ENCODE measurements at regions not wholly inside any gene's neighbourhood (a gene's known extent, or its start where the extent isn't known, plus 50 kb on each side); places are given as distances from the start of the nearest gene placed in this dataset.
A peak's percentile ranks its signal among the peaks of the same experiment; 100 is the strongest.
"Not testable (repeated sequence)": the region's sequence is repeated elsewhere in the genome, so short reads cannot be mapped to it uniquely, and the experiment has no call there.

DNA sequence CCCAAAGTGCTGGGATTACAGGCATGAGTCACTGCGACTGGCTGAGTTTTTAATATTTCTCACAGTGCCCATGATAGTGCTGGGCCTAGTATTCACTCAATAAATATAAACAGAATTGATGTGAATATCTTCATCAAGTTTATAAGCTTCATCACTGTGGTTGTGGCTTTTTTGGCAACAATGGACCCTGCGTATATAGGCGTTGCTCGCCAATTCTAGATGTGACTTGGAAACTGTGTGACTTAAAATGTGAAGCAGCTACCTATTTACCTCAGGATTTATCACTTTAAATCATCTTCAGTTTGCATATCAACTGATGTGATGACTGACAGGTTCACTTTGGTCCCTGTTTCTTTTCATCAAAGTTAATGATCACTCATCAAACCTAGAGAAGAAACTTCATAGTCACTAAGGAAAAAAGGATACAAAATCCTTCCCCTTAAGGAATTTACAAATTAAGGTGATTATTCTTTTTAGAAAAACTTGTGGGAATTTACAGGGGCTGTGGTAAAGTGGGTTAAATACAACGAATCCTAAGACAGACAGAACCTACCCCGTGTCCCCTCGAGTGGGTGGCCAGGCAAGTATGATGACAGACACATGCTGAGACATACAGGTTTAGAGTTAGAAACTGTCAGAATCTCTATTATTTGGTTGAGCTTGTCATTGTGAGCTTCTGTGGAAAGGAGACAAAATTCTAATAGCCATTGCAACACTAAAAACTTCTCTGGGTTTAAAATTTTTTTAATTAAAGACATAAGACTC lies 101.3 kb downstream of the AKAP11 start:
- no peak for DNase-seq (ENCODE audit: low read depth)

DNA sequence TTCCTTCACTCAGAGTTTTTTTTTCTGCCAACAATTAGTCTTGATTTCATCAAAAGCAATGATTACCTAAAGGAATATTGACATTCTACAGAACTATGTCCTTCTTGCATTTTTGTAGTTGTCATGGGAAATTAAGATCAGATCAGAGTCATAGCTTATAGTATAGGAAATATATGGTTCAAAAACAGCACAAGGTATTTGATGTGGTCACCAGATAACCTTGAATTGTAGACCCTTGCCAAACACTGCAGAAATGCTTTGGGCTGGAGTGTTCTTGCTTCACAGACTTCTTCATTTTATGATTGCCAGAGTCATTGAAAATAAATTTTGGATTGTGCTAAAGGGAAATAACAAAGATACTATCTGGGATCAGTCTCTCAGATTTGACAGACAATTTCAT lies 103.7 kb downstream of the AKAP11 start:
- no peak for DNase-seq (ENCODE audit: low read depth)

DNA sequence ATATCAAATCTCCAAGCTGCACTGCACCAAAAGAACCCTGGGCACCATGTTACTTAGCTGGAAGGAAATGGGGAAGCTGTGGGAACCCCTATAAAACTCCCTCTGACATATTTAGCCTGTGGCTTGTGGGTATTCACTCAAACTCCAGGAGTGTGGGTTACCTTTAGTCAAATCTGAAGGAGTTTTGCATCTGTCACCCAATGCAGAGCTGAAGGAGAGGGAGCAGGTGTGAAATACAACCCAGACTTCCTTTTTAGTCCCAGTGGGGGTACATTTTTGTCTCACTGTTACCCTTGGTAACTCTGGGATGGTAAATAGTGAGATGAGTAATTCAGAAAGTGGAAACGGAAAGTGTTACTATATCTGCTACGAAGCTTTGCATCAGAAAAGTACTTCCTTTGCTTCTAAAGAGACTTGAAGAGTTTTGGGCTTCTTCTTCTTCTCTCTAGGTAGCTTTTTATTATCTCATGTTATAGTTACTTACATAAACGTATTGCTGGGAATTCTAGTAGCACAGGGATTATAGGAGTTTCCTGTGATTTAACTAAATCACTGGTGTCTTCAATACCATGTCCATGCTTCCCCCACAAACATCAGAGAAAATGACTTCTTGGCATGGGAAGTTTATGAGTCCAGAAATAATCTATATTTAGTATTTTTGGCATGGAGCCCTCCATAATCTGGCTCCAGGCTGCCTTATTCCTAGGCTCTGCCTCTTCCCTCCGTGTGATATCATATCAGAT lies 105.9 kb downstream of the AKAP11 start:
- DNase-seq (ENCODE audit: low read depth), result peak; percentile 29

DNA sequence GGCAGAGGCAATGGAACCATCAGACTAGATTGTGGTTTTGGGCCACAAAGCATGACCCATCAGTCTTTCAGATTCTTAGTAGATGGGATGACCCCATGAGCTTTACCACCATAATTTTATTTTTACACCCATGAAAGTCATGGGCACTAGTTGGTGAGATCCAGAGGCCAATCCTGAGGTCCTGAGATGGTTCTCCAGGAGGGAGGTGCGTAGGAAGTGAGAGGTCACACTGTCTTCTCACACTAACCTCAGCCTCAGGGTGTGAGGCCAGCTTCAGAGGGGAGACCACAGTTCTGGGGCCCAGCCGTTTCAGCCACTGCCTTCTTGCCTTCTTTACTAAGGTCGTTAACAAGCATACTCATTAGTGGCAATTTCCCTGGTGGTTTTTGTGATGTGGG lies 106.4 kb downstream of the AKAP11 start:
- no peak for DNase-seq (ENCODE audit: low read depth)

DNA sequence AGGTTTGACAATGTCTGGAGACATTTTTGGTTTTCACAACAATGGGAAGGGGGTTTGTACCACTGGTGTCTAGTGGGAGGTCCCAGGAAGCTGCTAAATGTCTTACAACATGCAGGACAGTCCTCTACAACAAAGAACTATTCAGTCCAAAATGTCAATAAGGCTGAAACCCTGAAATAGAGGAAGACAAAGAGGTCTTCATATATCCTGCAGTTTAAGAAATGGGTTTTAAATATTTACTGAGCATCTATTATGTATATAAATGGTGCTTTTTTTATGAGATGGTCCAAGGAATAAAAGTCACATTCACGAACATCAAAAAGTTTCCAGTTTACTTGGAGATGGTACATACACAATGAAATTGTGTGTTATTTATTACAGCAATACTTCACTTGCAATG lies 107.3 kb downstream of the AKAP11 start:
- DNase-seq (ENCODE audit: low read depth), result no peak

DNA sequence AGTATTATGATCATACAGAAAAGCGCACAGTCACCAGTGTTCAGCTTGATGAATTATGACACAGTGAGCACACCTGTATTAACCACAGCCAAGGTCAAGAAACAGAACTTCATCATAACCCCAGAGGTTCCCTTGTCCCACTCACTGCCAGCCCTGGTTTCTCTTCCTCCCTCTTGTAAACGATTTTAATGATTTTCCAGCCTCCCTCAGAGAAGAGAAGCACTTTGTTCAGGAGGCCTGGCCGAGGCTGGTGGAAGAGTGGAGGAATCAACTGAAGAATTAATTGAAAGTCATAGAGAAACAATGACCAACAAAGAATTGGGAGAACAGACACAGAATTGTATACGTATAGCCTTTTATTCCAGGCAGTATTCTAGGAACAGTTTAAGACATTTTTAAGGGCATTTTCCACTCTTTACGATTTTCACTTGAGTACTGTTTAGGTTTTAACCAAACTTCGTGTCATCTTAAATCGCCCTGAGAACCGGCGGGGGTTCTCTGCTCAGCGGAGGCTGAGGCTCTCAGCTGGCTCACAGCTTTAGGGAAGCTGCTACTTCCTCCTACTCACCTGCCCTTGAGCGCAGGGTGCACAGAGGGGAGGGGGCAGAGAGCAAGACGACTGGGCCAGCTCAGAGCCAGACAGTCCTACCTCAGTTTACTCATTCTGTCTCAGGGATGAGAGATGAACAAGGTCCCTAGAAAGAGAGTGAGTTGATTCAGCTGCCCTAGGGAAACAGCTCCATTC lies 108.6 kb downstream of the AKAP11 start:
- DNase-seq (ENCODE audit: low read depth), result no peak

DNA sequence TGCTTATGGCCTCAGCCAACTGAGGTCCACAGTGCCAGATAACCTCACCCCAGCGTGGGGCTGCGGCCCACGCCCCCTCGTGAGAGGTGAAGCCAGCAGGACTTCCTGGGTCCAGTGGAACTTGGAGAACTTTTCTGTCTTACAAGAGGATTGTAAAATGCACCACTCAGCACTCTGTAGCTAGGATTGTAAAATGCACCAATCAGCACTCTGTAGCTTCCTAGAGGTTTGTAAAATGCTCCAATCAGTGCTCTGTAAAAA lies 109.1 kb downstream of the AKAP11 start:
- DNase-seq (ENCODE audit: low read depth), result no peak

DNA sequence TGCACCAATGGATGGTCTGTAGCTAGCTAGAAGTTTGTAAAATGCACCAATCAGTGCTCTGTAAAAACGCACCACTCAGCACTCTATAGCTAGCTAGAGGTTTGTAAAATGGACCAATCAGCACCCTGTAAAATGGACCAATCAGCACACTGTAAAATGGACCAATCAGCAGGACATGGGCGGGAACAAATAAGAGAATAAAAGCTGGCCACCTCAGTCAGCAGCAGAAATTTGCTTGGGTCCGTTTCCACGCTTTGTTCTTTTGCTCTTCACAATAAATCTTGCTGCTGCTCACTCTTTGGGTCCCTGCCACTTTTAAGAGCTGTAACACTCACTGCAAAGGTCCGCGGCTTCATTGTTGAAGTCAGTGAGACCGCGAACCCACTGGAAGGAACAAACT lies 109.5 kb downstream of the AKAP11 start:
- DNase-seq (ENCODE audit: low read depth), result not testable (repeated sequence)

DNA sequence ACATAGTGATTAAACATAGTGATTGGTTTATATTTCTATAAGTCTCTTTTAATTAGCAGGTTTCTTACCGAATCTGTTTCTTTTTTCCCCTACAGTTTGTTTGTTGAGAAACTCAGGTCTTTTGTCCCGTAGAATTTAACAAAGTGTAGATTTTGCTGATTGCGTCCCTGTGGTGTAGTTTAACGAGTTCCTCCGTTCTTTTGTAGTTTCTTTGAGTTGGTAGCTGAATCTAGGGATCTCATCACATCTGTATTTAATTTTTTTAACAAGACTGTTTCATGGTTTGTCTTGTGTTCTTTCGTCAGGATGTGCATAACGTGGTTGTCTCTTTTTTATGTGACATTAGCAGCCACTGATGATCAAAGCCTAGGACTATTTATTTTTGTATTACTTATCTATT lies 111.1 kb downstream of the AKAP11 start:
- no peak for DNase-seq (ENCODE audit: low read depth)

DNA sequence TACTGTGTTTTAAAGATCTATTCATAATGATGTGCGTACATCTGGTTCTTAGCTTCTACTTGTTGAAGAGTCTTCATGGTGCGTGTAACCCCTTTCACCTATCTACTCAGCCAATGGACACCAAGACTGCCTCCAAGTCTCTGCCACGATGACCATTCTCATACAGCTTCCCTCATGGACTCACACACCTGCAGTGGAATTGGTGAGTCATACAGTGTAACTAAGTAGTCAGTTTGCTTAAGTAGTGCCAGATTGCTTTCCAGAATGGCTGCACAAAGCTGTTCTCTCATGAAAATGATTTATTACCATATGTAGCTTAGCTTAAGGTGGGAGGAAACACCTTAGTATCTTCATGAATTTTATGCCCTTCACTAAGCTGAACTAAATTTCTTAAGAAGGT lies 112.3 kb downstream of the AKAP11 start:
- DNase-seq (ENCODE audit: low read depth), result no peak

DNA sequence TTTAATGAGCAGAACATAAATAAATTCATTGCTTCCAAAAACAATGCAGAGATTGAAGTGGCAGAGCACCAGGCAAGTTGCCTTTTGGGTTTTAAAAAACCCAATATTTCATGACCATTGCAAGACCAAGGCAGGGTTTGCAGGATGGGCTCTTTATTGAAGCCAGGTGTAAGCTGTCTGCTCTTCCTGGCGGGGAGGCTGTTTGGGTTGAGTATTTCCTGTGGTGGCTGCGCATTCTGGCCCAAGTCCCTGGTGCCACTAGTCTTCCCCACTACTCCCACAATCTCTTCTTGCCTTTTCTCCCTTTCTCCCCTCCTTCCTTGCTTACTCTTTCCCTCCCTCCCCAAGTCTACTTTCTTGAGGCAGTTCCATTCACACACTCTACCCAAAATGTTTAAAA lies 116.4 kb downstream of the AKAP11 start:
- no peak for DNase-seq (ENCODE audit: low read depth)

DNA sequence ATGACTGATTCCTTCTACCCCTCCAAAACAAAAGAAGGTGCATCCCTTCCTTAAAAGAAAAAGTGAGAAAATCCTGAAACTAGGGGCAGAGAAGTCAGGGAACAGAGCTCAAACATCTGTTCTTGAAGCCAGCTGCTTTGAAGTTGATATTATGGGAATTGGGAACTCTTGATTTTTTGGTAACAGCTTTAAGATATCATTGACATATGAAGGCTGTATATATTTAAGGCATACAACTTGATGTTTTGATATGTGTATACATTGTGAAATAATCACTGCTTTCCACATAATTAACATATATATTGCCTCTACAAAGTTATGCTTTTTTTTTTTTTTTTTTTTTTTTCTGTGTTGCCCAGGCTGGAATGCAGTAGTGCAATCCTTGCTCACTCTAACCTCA lies 117.1 kb downstream of the AKAP11 start:
- no peak for DNase-seq (ENCODE audit: low read depth)

DNA sequence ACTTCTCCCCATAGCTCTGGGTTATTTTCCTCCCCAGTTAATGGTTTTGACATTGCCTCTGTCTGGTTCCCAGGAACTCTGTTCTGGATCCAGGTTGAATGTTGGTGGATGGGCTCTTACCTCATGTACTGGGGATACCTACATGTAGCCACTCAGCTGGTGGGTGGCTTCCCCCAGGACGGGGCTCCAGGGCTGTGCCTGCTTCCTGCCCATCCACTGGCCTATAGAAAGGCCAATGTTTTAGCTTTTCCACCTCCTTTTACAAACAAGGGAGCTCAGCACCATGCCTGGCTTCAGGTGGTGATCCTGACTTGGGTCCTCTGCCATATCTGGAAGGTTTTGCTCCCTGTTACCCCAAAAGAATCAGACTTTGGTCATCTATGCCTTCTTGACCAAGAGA lies 120.2 kb downstream of the AKAP11 start:
- no peak for DNase-seq (ENCODE audit: low read depth)

DNA sequence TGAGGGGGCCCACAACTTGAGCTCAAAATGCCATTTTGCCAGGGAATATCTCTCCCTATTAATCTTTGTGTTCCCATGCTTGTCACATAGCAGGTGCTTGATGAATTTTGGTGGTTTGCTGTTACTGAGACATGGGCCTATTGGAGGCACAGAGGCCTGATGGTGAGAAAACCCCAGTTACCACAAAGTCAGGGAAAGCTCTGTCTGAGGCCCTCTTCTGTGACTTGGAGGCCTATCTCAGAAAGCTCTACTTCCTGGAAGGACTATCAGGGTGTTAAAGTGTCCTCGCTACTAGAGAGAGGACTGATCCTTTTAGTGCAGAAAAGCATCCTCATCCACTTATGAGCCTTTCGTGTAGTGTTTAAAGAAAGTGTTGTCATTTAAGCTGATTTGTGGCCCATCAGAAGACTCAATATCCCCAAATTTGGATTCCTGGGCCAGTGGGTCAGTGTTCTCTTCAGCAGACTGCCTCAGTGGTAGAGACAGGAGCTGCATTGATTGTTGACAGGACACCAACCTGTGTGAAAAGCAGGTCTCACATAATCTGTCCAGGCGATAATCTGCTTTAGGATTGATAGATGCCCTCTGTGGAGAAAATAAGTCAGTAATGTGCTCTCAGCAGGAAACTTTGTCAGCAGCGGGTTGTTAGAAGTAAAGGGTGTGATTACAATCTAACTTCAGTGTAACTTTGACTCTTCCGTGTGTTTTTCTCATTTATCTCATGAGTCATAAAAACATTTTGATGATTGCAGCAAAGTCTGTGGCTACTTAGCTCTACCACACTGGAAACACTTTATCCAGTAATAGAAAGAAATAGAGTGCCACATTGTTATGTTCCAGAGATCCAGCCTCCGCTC lies 121.0 kb downstream of the AKAP11 start:
- peak; percentile 45 for DNase-seq (ENCODE audit: low read depth)

DNA sequence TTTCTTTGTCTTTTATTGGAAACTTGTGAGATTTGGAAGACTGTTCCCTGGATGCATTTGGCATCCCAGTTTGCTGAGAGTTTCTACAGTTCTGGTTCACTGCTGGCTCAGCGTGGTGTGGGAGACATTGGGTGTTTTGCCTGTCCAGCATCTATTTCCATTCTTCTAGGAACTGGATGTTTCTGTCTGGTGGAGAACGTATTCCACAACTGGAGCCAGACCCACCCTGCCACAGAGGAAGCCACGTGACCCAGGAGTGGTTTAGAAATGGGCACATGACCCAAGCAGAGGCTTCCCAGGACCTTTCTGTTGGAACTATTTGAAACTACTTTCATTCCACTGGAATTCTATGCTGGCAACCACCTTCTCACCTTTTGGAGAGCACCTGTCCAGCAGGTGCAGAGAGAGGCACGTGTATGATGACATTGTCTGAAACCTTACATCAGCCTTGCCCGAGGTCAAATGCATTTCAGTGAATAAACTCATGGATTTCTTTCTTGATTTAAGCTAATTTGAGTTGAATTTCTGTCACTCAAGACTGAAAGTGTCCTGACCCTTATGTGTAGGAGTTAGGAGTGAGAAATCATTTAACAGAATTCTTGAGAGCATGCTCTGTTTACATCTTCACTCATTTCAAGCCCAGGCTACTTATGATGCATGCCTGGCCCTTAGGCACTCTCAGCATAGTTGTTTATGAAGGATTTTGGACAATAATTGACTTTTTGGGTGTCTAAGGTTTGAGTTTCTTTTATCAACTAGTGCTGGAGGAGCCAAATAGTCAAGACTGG lies 121.8 kb downstream of the AKAP11 start:
- DNase-seq (ENCODE audit: low read depth), result no peak

DNA sequence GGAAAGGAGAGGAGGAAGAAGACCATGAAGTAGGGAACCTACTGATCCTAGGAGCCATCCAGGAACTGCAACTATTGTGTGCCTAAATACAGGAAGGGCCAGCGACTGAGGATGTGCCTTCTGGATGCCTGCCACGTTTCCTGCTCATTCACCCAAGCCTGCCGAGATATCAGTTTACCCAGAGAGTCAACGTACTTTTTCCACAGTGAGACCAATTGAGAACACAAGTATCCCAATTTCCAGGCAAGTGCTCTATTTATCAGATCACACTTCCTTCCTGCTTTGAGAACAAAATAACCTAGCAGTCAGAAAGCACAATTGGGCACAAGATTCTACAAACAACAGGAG lies 122.4 kb downstream of the AKAP11 start:
- DNase-seq (ENCODE audit: low read depth), result no peak

DNA sequence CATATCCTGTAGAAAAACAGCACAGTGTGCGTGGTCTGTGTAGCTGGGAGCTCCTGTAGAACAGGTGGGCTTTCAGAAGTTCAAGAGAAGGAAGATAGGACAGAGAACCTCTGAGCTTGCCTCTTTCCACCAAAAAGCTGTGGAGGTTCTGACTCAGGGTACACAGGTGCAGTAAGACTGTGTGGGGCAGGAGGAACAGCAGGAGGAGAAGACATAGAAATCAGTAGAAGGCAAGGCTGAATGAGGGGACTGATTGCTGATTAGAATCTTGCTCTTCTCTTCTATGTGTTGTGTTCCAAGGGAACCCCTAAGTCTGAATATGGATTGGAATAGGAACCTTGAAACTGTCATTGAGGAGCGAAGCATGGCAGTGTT lies 122.7 kb downstream of the AKAP11 start:
- DNase-seq (ENCODE audit: low read depth), result peak; percentile 32

DNA sequence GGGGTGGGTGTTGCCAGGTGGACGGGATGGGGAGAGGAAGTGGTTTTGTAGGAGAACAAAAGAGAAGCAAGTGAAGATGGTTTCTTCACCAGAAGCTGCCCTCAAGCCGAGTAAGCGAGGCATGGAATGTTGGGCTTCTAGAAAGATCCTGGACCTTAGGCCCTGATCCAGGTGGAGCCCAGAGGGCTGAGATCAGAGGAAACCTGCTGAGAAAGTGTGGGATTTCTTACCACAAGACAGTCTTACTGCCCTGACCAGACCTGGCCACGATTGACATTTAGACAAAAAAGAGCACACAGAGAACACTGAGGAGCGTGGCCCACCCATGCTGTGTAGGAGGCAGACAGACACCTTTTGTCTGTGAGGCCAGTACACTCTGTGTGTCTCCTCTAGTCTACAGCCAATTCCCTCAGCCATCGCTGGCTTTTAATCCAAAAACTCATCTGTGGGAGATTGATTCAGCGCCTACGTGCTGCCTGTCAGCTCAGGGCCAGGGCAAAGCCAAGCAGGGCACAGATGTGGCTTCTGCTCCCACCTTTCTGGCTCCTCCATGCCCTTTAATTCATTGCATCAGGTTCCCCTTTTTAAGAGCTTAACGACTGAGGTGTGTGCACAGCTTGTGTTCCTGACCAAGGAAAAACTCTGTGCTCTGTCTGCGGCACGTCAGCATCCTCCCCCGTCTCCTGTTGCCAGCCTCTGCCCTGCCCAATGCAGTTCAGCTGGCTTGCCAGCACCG lies 123.3 kb downstream of the AKAP11 start:
- no peak for DNase-seq (ENCODE audit: low read depth)

DNA sequence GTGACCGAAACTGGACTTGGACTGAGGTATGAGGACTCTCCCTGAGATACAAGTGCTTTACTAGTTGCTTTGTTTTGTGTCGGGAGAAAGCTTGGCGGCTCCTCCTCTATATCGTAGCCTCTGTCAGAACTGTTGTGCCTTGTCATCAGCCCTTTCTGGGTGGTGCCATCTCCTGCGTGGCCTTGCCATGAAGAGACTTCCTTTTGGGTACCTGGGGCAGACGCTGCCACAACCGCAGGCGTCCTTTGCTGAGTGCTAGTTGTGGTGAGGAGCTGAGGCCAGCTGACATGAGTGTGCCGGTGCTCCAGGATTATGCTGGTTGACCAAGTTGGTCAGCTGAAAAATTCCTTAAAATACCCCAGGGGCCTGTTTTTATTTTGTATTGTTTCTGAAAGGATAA lies 124.5 kb downstream of the AKAP11 start:
- peak; percentile 33 for DNase-seq (ENCODE audit: low read depth)

DNA sequence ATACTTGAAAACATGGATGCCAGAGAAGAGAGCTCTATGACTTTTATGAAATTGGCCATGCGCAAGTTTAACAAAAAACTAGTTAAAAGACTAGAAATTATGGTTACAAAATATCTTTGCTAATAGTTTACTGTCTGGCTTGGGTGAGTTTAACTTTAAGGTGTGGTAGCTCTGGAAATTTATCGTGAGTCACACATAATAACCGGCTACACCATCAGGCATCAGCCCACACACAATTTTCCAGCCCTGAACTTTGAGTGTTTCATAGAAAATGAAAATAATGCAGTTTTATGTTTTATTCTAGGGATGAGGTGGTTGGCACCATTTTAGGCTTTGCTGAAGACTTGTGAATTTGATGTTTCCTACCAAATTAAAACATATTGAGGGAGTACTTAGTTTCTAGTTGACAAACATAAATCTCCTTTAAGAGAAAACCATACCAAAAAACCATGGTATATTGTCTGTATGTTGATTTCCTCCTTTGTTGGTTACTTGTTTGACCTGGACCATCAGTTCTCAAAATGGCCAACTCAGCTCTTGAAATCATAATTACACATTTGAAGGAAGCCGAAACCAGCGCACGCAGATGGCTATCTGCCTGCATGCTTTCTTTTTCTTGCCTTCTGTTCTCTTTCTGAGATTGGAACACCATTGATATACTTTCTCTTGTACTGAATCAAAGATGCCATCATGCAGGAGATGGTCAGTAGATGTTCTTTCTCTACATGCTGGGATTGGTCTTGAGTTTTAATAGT lies 125.1 kb downstream of the AKAP11 start:
- DNase-seq (ENCODE audit: low read depth), result peak; percentile 43

Measured in activated T-cell treated with anti-CD3 and anti-CD28 coated beads for 24 hours (primary cell).